Natural killer cell treated with Interleukin-12 subunit alpha and Interleukin-12 subunit beta and Interleukin-15 and Interleukin-18, amount 100 ng/mL, for 72 hours (primary cell): ENCODE measurements at regions not wholly inside any gene's neighbourhood (a gene's known extent, or its start where the extent isn't known, plus 50 kb on each side); places are given as distances from the start of the nearest gene placed in this dataset.

Source experiments
- ATAC-seq, 2 donors: fragments of 150-1000 bp; cut with Tn5 transposase in 1 of 2; sonication (Bioruptor Pico), chemical (Tn5 transposase) in 1 of 2; 2 replicates each; pipeline ENCODE4 v1.10.0; 2021
- DNase-seq: peaks from one replicate; pipeline ENCODE4 v3.0.0; 2022; ENCODE audit warnings: low spot score
- H3K27ac Mint-ChIP-seq, 2 donors: 1 replicate in 1 of 2; 2 replicates in 1 of 2; pipeline ENCODE4 v1.8.0; 2022; ENCODE audit warnings: mixed read lengths in 2 of 2, mild to moderate bottlenecking in 1 of 2, moderate library complexity in 1 of 2
- H3K27me3 Mint-ChIP-seq, 2 donors: 1 replicate in 1 of 2; 2 replicates in 1 of 2; pipeline ENCODE4 v1.8.0; 2022; ENCODE audit warnings: mixed read lengths in 2 of 2
- H3K36me3 Mint-ChIP-seq: one replicate; pipeline ENCODE4 v1.8.0; 2022; ENCODE audit warnings: mixed read lengths
- H3K4me1 Mint-ChIP-seq, 2 donors: 1 replicate in 1 of 2; 2 replicates in 1 of 2; pipeline ENCODE4 v1.8.0; 2022; ENCODE audit warnings: low read depth in 2 of 2, mixed read lengths in 2 of 2, mild to moderate bottlenecking in 1 of 2
- H3K4me3 Mint-ChIP-seq: one replicate; pipeline ENCODE4 v1.8.0; 2022; ENCODE audit warnings: mixed read lengths
- H3K9me3 Mint-ChIP-seq: 2 replicates; pipeline ENCODE4 v1.8.0; 2022; ENCODE audit warnings: mixed read lengths

DNA sequence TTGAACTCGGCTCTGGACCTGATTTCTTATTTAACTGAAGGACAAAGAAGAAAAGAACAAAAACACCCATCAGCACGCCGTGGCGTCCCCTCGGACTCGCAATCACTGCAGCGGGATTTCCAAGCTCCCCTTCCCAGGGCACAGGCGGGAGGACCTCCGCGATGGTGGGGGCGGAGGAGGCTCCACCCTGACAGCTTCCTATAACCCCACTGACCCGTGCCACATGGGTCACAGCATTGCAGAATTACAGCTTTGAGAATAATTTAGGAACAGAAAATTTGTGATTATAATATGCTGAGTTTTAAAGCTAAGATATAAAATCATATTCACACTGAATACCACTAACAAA is 129.7 kb upstream of the SEC61G start:
- Mint-ChIP-seq H3K4me3 (no peak overlapping the region), H3K27ac (no peak overlapping the region), H3K4me1 (no peaks in the 10 kb centered on the region), H3K36me3 (no peaks in the 10 kb centered on the region), H3K9me3 (peaks cover 5% of the 10 kb centered on the region), H3K27me3 (peaks cover 5 to 44% of the 10 kb centered on the region in 2 donors)
- DNase-seq, result no peak
- no peak for ATAC-seq

DNA sequence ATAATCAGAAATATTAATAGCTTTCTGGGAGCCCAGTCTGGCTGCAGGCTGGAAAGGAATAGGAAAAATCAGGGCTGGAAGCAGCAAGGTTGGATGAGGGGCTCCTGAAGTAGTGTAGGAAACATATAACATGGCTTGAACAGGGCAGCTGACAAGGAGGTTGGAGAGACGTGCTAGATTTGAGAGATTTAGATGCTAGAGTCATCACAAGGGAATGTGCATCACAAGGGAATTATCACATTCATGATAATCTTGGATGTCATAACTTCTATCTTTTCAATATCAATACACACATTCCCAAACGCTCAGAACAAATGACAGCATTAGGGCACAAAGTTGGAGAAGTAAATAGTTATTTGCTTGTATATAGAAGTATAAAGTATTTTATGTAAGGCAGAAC is 120.9 kb upstream of the EGFR start:
- H3K4me3 Mint-ChIP-seq, result no peak overlapping the region
- peaks cover 3% of the 10 kb centered on the region for H3K9me3 Mint-ChIP-seq
- no peaks in the 10 kb centered on the region for H3K36me3 Mint-ChIP-seq
- no peak overlapping the region for H3K27ac Mint-ChIP-seq
- no peak for DNase-seq
- no peaks in the 10 kb centered on the region for H3K4me1 Mint-ChIP-seq
- ATAC-seq, result no peak
- H3K27me3 Mint-ChIP-seq, result peaks cover 0 to 16% of the 10 kb centered on the region in 2 donors

DNA sequence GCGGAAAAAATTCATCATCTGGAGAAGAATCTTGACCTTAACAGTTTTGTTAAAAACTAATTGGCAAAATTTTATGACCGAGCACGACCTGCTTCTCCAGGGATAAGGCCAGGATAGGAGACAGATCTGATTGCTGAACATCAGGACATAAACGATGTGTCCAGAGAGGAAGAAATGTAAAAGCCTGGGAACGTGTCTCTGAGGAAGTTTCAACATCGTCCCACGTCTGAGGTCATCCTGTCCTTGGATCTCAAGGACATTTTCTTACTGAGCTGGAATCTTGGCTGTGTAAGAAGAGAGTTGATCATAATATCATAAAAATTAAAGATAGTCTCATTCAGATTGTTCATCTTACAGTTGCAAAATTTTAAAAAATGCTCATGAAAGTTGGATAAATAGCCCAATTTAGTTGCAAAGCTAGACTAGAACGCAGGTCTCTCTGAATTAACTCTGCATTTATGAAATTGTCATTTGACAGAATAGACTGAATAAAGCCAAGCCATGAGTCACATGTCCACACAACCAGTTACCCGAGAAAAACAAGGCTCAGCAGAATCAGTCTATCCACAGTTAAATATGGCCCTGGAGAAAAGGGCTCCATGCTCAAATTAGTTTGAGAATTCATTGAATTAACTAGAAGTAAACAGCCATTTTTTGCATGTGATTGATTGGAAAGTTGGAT is 120.0 kb upstream of the EGFR start:
- DNase-seq, result no peak
- Mint-ChIP-seq H3K4me3 (no peak overlapping the region), H3K36me3 (no peaks in the 10 kb centered on the region), H3K4me1 (no peaks in the 10 kb centered on the region), H3K9me3 (peaks cover 3% of the 10 kb centered on the region), H3K27ac (no peak overlapping the region), H3K27me3 (peaks cover 0 to 7% of the 10 kb centered on the region in 2 donors)
- ATAC-seq, result no peak

DNA sequence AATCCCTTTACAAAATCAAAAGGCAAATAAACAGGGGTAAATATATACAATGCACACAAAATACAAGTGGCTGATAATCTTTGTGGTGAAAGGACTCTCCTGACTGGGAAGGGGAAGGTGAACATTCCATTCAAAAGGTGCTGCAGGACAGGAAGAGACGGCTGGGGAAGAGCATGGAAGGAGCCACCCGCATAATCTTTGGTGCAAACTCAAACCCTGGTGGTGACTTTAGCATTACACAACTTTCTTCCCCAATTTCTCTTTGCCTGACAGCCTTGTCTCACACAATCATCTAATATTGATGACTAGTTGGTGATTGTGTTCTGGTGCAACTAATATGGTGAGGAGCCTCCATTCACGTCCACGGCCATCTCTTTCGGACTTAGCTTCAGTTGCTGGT is 117.0 kb upstream of the EGFR start:
- Mint-ChIP-seq H3K36me3 (no peaks in the 10 kb centered on the region), H3K27ac (no peak overlapping the region), H3K4me3 (no peak overlapping the region), H3K9me3 (peaks cover 3% of the 10 kb centered on the region), H3K27me3 (peaks cover 0 to 6% of the 10 kb centered on the region in 2 donors), H3K4me1 (no peaks in the 10 kb centered on the region)
- no peak for ATAC-seq
- no peak for DNase-seq

DNA sequence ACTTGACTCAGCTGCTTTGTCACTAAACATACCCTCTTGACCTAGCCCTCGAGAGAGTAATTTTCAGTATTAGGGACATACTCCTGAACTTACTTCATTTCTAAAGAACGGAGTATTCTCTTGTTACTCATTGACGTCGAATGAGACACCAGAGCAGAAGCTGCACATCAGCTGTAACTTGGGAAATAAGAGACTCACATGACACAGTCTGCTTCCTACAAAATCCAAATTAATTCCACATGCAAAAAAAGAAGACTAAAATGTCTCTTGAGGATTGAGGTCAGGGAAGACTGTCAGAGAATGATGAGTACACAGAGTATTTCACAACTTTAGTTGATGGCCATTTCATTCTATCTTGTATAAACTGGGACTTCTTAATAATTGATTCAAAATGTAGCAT is 114.7 kb upstream of the EGFR start:
- no peak for ATAC-seq
- Mint-ChIP-seq H3K4me3 (no peak overlapping the region), H3K27ac (no peak overlapping the region)

DNA sequence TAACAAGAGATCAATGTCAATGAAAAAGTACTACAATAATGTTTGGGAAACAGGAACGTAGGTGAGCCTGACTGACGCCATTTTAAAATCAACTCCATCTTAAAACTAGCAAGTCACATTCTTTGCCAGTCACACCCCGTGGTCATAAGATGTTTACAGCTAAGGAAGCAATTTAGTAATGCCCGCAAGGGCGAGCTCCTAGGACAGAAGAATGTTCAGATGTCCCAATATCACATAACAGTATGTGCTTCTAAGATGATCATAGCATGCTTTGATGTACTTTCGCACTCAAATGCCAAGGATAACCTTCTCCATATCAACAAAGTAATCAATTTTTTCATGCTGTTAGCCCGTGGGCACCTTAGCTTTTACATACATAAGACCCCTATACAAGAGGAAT is 113.8 kb upstream of the EGFR start:
- Mint-ChIP-seq H3K36me3 (no peaks in the 10 kb centered on the region), H3K27ac (no peak overlapping the region), H3K27me3 (no peaks in the 10 kb centered on the region), H3K4me3 (no peak overlapping the region), H3K4me1 (no peaks in the 10 kb centered on the region), H3K9me3 (peaks cover 5% of the 10 kb centered on the region)
- DNase-seq (no peak), ATAC-seq (no peak)

More for the DNA sequence above, 114.7 kb upstream of the EGFR start:
- H3K36me3 Mint-ChIP-seq, result no peaks in the 10 kb centered on the region
- peaks cover 5% of the 10 kb centered on the region for H3K9me3 Mint-ChIP-seq
- no peaks in the 10 kb centered on the region for H3K27me3 Mint-ChIP-seq
- H3K4me1 Mint-ChIP-seq, result no peaks in the 10 kb centered on the region
- no peak for DNase-seq

DNA sequence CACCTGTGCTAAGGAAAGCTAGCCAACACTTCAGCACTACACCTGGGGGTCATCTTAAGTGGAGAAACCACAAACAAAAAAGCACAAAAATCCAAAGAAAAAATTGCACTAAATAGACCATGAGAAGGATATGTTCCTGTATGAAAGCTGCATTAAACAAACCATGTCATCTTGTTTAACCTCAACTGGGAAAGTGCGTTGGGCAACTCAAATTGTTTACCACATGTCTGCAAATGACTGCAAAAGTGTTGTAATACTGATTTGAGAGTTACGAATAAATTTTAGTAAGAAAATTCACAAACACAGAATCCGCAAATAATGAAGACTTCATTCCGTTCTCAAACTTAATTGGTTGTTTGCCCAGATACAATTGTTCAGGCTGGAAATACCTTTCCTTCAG is 111.9 kb upstream of the EGFR start:
- no peaks in the 10 kb centered on the region for H3K36me3 Mint-ChIP-seq

DNA sequence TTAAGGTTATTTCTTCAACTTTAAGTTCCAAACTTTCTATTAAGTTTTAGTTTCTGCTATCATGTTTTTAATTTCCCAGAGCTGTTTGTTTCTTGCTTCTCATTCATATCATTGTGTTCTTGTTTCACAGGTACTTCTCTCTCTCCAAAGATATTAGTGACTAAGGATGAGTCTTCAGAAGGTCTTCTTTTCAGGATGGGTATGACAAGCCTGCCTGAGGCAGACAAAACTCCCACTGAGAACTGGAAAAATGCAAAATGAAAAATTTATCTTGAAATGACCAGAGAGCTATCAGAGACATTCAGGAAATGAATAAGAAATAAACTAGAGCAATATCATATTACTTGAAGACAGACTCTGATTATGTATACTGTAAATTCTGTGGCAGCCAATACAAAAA is 110.8 kb upstream of the EGFR start:
- no peaks in the 10 kb centered on the region for H3K4me1 Mint-ChIP-seq
- peaks cover 9% of the 10 kb centered on the region for H3K9me3 Mint-ChIP-seq
- no peaks in the 10 kb centered on the region for H3K36me3 Mint-ChIP-seq
- no peak overlapping the region for H3K4me3 Mint-ChIP-seq
- ATAC-seq (no peak), DNase-seq (no peak)
- H3K27me3 Mint-ChIP-seq, result no peaks in the 10 kb centered on the region
- H3K27ac Mint-ChIP-seq, result no peak overlapping the region

More for the DNA sequence above, 111.9 kb upstream of the EGFR start:
- no peak overlapping the region for H3K4me3 Mint-ChIP-seq
- H3K9me3 Mint-ChIP-seq, result peaks cover 9% of the 10 kb centered on the region
- no peaks in the 10 kb centered on the region for H3K27me3 Mint-ChIP-seq
- no peak overlapping the region for H3K27ac Mint-ChIP-seq
- no peaks in the 10 kb centered on the region for H3K4me1 Mint-ChIP-seq
- ATAC-seq, result no peak
- DNase-seq, result no peak

DNA sequence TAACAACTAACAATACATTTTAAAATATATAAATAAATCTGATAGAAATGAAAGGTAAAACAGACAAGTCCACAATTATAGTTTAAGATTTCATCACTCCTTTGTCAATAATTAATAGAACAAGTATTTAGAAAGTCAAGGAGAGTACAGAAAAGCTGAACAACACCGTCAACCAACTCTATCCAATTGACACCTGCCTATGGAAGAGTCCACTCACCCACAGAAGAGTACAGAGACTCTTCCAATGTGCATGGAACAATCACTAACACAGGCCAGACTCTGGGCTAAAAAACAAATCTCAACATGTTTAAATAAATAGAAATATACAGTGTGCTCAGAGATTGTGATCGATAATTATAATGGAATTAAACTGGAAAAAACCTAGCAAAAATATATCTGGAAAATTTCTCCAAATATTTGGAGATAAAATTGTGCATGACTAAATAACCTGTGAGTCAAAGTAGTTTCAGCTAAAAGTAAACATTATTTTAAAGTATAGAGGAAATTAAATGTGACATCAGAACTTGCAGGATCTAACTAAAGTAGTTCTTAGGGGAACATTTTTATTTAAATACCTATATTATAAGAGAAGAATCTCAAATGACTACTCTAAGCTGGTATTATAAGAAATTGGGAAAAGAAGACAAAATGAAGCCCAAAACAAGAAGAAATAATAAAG is 109.9 kb upstream of the EGFR start:
- DNase-seq (no peak), ATAC-seq (no peak)
- no peaks in the 10 kb centered on the region for H3K36me3 Mint-ChIP-seq
- no peak overlapping the region for H3K27ac Mint-ChIP-seq
- H3K4me1 Mint-ChIP-seq, result no peaks in the 10 kb centered on the region
- H3K9me3 Mint-ChIP-seq, result peaks cover 9% of the 10 kb centered on the region
- H3K27me3 Mint-ChIP-seq, result no peaks in the 10 kb centered on the region
- no peak overlapping the region for H3K4me3 Mint-ChIP-seq

DNA sequence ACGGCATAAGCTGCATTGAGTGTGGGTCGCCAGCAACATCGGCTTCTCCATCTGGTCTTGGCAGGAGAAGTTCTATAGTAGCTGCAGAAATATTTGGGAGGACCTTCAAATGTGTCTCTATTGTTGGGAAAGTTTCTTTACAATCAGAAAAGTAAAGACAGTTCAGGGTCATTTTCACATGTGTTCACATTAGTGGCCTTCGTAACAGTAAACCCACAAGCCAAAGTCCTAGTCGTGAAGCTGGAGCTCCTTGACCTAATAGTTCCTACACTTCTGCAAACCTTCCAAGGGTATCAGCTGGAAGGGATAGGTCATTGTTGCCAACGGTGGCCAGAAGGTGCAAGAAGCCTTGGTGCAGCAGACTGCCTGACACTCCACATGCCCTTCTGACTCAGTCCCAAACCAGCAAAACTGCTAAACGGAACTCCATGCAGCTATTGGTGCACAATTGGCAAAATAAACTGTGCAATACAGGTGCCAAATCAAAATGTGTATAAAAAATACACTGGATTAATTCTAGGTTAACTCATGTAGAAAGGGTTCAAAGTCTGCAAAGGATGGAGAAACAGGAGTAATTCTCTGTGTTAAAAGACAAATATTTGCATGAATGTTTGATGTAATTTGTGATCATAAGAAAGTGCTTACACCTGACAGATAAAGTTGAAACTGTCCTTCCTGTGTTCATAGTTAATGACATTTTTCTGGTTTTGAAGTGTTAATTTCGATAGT is 102.8 kb upstream of the EGFR start:
- no peak for ATAC-seq
- H3K4me3 Mint-ChIP-seq, result no peak overlapping the region
- DNase-seq, result no peak
- peaks cover 11% of the 10 kb centered on the region for H3K9me3 Mint-ChIP-seq
- H3K36me3 Mint-ChIP-seq, result no peaks in the 10 kb centered on the region
- peaks cover 0 to 8% of the 10 kb centered on the region in 2 donors for H3K27me3 Mint-ChIP-seq
- no peak overlapping the region for H3K27ac Mint-ChIP-seq
- H3K4me1 Mint-ChIP-seq, result no peaks in the 10 kb centered on the region

DNA sequence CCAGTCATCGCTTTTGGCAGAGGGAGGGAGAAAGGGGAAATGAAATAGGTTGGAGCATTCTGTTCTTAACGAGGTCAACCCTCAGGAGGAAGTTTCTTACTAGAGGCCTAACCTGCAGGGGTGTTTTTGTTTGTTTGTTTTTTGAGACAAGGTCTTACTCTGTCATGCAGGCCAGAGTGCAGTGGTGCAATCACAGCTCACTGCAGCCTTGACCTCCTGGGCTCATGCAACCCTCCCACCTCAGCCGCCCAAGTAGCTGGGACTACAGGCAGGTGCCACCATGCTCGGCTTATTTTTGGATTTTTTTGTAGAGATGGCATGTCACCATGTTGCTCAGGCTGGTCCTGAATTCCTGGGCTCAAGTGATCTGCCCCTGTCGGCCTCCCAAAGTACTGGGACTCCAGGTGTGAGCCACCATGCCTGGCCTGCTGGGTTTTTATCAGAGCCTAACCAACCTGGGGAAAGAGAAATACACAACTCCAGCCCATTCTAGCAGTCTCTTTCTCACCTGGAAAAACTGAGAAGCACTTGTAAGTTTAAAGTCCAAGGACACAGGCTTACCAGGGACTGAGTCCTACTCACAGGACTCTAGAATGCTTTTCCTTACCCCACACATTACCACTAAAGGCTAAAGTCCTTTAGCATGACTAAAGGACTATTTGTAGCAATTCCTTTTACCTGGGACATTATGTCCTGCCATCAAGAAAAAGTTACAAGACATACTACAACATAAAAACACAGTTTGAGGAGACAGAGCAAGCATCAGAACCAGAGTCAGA is 101.0 kb upstream of the EGFR start:
- H3K9me3 Mint-ChIP-seq, result peaks cover 11% of the 10 kb centered on the region
- no peaks in the 10 kb centered on the region for H3K4me1 Mint-ChIP-seq
- no peak overlapping the region for H3K4me3 Mint-ChIP-seq
- ATAC-seq, result no peak
- no peak for DNase-seq
- no peak overlapping the region for H3K27ac Mint-ChIP-seq
- H3K27me3 Mint-ChIP-seq, result peaks cover 0 to 15% of the 10 kb centered on the region in 2 donors
- H3K36me3 Mint-ChIP-seq, result peaks cover 5% of the 10 kb centered on the region

DNA sequence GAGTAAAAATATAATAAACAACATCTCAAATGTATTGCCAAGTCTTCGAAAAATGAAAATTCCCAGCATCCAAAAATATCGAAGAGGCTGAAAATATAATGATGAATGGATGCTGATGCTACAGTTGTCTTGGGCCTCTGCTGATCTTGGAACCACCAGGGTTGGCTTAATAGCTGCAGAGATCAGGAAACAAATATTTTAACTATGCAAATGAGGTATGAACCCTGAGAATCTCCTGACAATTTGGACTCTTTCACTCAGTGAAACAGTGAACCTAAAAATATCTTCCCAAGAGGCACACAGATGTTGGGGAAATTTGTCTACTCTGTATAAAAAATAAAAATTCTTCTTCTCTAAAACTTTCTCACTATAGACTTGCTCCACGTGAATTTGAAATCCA is 97.7 kb upstream of the EGFR start:
- H3K4me1 Mint-ChIP-seq, result no peaks in the 10 kb centered on the region
- no peak overlapping the region for H3K27ac Mint-ChIP-seq
- peaks cover 0 to 15% of the 10 kb centered on the region in 2 donors for H3K27me3 Mint-ChIP-seq
- DNase-seq (no peak), ATAC-seq (no peak)
- H3K4me3 Mint-ChIP-seq, result no peak overlapping the region
- H3K36me3 Mint-ChIP-seq, result peaks cover 5% of the 10 kb centered on the region
- H3K9me3 Mint-ChIP-seq, result peaks cover 15% of the 10 kb centered on the region

DNA sequence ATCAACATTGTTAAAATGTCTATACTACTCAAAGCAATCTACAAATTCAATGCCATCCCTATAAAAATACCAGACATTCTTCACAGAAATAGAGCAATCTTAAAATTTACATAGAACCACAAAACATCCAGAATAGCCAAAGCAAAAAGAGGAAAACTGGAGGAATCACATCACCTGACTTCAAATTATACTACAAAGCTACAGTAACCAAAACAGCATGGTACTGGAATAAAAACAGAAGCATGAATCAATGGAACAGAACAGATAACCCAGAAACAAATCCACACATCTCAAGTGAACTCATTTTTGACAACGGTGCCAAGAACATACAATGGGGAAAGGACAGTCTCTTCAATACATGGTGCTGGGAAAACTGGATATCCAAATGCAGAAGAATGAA is 87.3 kb upstream of the EGFR start:
- Mint-ChIP-seq H3K9me3 (peaks cover 9% of the 10 kb centered on the region), H3K27me3 (peaks cover 12 to 63% of the 10 kb centered on the region in 2 donors), H3K4me3 (no peak overlapping the region), H3K27ac (no peak overlapping the region), H3K4me1 (peaks cover 0 to 2% of the 10 kb centered on the region in 2 donors), H3K36me3 (peaks cover 25% of the 10 kb centered on the region)
- DNase-seq (no peak), ATAC-seq (no peak)
